GM12891 (cell line): ENCODE measurements at regions not wholly inside any gene's neighbourhood (a gene's known extent, or its start where the extent isn't known, plus 50 kb on each side); places are given as distances from the start of the nearest gene placed in this dataset.

ENCODE experiments used
- POLR2A ChIP-seq: IDR thresholded peaks from 2 replicates; pipeline ENCODE4 v1.6.1; 2011; ENCODE audit warnings: low read depth, low read length, control low read depth
- POLR2AphosphoS5 ChIP-seq: IDR thresholded peaks from 2 replicates; pipeline ENCODE4 v1.6.1; 2011; ENCODE audit warnings: low read depth, low read length, control low read depth
- POU2F2 ChIP-seq: IDR thresholded peaks from 2 replicates; pipeline ENCODE4 v1.6.1; 2011; ENCODE audit warnings: low read depth, mild to moderate bottlenecking, control low read depth, low read length, moderate library complexity
- SPI1 ChIP-seq: IDR thresholded peaks from 2 replicates; pipeline ENCODE4 v1.6.1; 2011; ENCODE audit warnings: low read depth, low read length, control low read depth
- TAF1 ChIP-seq: IDR thresholded peaks from 2 replicates; pipeline ENCODE4 v1.6.1; 2011; ENCODE audit warnings: low read depth, low read length, control low read depth

DNA sequence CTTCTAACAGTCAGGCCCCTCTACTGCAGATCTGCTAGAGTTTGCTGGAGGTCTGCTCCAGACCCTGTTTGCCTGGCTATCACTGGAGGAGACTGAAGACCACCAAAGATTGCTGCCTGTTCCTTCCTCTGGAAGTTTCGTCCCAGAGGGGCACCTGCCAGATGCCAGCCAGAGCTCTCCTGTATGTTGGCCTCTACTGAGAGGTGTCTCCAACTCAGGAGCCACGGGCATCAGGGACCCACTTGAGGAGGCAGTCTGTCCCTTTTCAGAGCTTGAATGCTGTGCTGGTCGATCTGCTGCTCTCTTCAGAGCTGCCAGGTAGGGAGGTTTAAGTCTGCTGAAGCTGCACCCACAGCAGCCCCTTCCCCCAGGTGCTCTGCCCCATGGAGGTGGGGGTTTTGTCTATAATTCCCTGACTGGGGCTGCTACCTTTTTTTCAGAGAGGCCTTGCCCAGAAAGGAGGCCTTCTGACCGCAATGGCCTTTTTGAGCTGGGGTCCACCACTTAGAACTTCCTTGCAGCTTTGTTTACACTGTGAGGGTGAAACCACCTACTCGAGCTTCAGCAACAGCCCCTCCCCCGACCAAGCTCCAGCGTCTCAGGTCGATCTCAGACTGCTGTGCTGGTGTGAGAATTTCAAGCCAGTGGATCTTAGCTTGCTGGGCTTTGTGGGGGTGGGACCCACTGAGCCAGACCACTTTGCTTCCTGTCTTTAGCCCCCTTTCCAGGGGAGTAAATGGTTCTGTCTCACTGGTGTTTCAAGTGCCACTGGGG lies 566.0 kb downstream of the NR4A2 start:
- no peak for TF ChIP-seq POLR2AphosphoS5
- no peak for TF ChIP-seq POLR2A
- TF ChIP-seq POU2F2 = no peak
- no peak for TF ChIP-seq TAF1
- TF ChIP-seq SPI1 = no peak
